ENCODE measurements at regions not wholly inside any gene's neighbourhood (a gene's known extent, or its start where the extent isn't known, plus 50 kb on each side); places are given as distances from the start of the nearest gene placed in this dataset.
"Not testable (repeated sequence)": the region's sequence is repeated elsewhere in the genome, so short reads cannot be mapped to it uniquely, and the experiment has no call there.

DNA sequence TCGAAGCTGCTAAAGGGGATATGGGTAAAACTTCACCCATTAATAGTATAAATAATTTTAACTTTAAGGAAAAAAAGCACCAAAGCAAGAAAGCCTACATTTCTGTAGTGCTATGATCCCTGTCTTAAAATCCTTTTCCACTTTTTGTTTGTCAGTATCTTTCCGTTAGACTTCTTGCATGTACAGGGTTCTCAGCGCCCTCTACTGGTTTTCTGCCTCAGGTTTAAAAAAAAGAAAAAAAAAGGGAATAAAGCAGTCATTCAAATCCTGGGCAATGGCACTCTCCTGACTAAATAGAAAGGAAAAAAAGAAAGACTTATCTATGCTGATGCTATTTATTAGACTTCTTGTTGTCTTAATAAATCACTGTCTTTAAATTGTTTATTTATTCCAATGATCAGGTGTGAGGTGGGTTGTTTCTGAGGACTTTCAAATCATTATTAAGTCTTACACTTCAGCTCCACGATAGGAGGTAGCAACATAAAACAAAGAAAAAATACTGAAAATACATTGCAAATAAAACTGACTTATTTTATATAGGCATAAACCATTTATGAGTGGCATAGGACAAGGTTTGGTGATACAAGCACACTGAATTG, 475.4 kb upstream of the NR5A2 start:
- in situ Hi-C loops (cut with MboI; ENCODE audit: low sequenced_read_pairs): no loop called here

DNA sequence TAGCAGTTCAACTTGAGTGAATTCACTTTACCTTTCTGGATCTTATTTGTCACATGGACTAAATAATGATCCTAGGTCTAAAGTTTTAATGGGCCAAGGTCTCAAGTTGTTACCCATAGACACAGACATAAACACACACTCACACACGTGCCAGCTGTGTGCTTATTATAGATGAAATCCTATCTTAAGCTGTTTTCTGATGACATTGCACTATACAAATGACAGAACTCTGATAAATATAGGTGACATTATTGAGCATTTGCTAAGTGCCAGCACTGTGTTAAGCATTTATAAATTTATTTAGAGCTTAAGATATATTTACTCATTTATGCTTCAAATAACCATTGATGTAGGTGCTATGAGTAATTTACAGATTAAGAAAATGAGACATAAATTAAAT, 474.4 kb upstream of the NR5A2 start:
- in situ Hi-C loops (cut with MboI; ENCODE audit: low sequenced_read_pairs): no loop called here

DNA sequence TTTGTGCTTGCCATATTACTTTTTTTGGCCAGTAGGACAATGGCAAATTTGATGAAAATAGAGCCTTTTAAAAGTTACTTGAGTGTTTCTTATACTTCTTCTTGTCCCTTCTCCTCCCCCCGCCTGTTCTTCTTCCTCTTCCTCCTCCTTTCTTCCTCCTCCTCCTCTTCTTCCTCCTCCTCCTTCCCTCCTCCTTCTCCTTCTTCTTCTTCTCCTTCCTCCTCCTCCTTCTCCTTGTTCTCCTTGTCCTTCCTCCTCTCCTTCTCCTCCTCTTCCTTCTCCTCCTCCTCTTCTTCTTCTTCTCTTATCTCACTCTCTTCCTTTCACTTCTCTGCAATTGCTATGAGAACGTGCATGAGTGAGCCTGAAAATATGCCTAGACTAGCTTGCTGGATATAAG, 466.2 kb upstream of the NR5A2 start:
- in situ Hi-C loops (cut with MboI; ENCODE audit: low sequenced_read_pairs): no loop called here

DNA sequence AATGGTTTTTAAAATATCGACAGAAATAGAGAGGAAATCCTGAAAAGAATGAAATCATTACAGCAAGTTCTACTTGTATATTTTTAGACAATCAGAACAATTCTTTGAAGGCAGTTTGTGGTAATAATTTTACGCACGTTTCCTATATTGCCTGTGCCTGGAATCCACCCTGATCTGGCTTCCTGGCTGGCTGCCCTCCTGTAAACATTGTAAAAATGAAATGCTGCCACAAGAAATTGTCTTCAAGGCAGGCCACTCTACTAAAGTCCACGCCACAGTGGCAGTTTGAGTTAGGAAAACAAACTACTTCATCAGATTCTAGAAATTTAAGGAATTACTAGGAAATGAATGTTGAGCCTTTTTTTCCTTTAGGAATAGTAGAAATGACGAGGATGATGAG, 454.5 kb upstream of the NR5A2 start:
- in situ Hi-C loops (cut with MboI; ENCODE audit: low sequenced_read_pairs): no loop called here

DNA sequence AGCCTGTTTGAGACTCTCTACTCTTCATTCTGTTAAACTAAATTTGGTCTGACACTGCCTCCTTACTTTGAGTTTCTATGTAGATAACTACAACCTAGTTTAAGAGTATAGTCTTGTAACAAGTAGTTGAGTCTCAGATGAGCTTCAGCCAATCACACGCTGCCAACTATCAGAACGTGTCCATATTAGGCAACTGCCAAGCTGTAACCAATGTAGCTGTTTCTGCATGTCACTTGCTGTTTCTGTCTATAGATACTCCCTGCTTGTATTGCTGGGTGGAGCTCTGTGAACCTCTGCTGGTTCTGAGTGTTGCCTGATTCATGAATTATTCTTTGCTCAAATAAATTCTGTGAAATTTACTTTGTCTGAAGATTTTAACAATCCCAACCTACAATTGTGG, 452.6 kb upstream of the NR5A2 start:
- in situ Hi-C loops (cut with MboI; ENCODE audit: low sequenced_read_pairs): no loop called here

DNA sequence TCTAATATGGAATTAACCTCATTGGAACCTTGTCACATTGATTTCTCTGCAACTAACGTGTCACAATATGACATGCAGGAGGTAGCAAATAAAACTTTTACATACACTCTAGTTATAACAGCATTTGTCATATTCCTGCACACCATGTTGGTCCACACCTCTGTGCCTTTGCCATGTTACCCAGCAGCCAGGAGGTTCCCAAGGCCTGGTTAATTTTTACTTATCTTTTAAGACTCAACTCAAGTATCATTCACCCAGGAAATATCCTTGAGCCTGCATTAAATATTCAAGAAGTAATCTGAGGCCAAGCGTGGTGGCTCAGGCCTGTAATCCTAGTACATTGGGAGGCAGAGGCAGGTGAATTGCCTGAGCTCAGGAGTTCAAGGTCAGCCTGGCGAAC, 447.2 kb upstream of the NR5A2 start:
- in situ Hi-C loops (cut with MboI; ENCODE audit: low sequenced_read_pairs): no loop called here

DNA sequence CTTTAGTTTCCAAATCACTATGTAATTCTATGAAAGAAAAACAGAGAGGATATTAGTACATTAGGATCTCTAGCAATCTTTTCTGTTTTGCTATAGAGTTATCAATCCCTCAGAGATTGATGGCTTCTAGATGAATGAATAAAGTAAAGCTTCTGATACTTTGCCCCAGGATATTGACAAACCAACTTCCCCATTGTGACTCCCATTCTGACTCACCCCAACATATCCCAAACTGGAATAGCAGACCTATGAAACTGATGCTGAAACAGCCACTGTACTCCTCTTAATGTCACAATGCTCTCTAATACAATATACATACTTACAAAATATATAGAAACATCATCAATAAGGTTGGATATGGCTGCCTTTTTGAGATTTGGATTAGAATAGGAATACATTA, 442.1 kb upstream of the NR5A2 start:
- in situ Hi-C loops (cut with MboI; ENCODE audit: low sequenced_read_pairs): no loop called here

DNA sequence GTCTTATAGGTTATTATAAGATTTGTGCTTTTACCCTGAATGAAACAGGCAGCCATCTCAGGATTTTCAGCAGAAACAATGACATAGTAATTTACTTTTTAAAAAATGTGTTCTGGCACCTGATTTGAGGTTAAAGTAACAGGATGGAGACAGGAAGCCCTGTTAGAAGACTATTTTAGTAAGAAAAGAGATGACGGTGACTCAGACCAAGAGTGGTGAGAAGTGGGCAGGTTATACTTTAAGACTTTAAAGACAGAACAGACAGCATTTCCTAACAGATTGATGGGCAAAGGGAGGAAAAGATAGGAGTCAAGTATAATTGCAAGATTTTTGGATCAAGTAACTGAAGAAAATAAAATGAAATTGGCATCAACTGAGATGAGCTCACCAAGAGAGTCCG, 436.8 kb upstream of the NR5A2 start:
- in situ Hi-C loops (cut with MboI; ENCODE audit: low sequenced_read_pairs): no loop called here

DNA sequence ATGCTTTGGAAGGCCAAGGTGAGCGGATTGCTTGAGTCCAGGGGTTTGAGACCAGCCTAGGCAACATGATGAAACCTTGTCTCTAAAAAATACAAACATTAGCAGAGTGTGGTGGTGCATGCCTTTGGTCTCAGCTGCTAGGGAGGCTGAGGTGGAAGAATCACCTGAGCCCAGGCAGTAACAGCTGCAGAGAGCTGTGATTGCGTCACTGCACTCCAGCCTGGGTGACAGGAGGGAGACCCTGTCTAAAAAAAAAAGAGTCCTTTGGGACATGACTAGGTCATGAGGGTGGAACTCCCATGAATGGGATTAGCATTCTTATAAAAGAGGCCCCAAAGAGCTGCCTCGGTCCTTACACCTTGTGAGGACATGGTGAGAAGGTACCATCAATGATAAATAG, 436.0 kb upstream of the NR5A2 start:
- in situ Hi-C loops (cut with MboI; ENCODE audit: low sequenced_read_pairs): no loop called here

DNA sequence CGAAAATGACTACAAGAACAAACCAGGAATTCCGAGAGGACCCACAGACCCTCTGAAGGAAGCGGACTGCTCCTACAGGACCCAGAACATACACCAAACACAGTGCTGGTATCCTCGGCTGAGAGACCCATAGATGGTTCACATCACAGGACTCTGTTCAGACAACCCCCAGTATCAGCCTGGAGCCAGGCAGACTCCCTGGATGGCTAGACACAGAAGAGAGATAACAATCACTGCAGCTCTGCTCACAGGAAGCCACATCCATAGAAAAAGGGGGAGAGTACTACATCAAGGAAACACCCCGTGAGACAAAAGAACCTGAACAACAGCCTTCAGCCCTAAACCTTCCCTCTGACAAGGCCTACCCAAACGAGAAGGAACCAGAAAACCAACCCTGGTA, 434.0 kb upstream of the NR5A2 start:
- in situ Hi-C loops (cut with MboI; ENCODE audit: low sequenced_read_pairs): no loop called here

DNA sequence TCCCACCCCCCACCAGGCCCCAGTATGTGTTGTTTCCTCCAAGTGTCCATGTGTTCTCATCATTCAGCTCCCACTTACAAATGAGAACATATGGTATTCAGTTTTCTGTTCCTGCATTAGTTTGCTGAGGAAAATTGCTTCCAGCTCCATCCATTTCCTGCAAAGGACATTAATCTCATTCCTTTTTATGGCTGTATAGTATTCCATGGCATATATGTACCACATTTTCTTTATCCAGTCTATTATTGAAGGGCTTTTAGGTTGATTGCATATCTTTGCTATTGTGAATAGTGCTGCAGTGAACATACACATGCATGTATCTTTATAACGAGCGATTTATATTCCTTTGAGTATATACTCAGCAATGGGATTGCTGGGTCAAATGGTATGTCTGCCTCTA, 431.1 kb upstream of the NR5A2 start:
- in situ Hi-C loops (cut with MboI; ENCODE audit: low sequenced_read_pairs): not testable (repeated sequence)

DNA sequence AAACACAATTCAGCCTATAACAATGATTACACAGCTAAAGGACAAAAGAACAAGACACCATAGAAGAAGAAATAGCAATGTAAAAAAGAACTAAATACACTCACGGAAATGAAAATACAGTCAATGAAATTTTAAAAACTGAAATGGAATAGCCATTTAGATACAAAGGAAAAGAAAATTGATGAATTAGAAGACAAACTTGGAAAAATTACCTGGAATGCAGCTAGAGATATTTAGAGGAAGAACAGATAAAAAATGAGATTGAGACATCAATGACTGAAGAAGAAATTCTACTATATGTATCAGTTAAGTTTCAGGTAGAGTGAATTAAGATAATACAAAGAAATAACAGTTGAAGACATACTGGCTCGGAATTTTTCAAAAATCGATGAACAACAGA, 430.4 kb upstream of the NR5A2 start:
- in situ Hi-C loops (cut with MboI; ENCODE audit: low sequenced_read_pairs): no loop called here

DNA sequence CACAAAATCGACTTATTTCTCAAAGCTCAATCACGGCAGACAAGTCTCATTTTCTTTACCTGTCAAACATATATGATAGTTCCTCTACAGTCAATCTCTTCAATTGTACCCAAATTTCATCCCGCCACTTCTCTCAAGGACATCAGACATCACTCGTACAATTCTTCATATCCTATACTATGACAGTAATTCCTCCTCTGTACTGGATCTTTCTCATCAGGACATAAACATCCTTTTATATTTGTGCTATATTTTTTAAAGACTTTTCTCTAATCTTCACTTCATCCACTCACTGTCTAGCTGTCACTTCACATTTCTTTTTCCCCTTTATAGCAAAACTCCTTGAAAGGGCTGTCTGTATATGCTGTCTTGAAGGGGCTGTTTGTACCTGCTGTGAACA, 419.1 kb upstream of the NR5A2 start:
- in situ Hi-C loops (cut with MboI; ENCODE audit: low sequenced_read_pairs): no loop called here

DNA sequence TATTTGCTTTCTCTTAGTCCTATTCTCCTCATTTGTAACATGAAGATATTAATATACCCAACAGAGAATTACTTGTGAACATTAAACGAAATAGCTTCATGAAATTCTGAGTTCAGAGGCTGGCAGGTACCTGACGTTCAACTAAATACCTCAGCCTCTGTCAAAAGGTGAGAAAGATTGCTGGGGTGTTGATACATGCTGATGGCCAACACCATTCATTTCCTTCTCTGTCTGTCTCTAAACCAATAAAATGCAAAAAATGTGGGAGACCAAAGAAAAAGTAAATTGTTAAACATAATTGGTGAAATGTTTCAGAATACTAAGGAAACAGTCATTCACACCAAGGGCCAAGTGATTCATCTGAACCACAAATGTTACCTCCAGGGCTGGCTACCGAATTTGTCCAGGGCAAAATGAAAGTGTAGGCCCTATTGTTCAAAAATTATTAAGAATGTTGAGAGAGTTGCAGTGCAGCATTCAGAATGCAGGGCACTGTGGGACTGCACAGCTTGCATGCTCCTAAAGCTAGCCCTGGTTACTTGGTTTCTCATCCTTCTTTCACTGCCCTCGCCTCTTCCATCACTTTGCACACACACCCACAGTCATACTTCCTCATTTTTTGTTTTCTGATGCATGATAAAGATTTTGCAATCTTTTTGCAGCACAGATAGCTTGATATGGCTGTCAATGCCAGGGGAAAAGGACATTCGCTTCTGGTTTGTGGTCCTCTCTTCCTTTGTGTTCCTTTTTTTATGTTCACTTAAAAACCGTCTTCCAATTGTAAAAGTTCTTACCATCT, 414.3 kb upstream of the NR5A2 start:
- in situ Hi-C loops (cut with MboI; ENCODE audit: low sequenced_read_pairs): no loop called here

DNA sequence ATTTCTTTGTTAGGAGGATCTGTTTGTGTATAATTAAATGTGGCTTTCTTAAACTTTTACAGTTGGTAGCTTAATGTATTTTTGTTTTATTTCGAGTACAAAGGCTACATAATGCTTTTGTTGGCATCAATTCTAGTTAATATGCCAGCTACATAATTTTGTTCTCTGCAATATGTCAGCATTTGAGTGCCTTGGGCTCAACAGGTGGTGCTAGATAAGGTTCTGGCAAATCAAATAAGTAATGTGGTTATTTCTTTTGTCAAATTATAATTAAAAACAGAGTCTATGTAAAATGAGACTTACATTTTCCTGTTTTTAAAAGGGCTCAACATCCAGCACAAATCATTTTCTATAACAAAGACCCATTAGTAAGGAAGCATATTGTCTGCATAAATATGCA, 410.6 kb upstream of the NR5A2 start:
- in situ Hi-C loops (cut with MboI; ENCODE audit: low sequenced_read_pairs): no loop called here

DNA sequence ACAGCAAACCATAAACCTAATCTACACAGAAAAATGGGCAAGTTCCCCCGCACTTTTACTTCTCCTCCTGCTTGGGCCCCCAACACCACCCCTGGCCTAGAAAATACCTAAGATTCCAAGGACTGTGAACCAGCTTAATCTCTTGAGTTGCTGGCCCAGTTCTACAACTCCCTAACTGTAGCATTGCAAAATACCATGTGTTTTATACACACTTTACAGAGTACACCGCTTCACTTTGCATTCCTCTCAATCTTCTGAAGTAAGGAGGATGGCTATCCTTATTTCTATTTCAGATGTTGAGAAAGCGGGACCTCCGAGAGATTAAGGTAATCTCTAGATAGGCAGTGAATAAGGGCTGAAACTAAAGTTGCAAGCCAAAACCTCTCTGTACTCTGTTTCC, 408.3 kb upstream of the NR5A2 start:
- in situ Hi-C loops (cut with MboI; ENCODE audit: low sequenced_read_pairs): no loop called here

DNA sequence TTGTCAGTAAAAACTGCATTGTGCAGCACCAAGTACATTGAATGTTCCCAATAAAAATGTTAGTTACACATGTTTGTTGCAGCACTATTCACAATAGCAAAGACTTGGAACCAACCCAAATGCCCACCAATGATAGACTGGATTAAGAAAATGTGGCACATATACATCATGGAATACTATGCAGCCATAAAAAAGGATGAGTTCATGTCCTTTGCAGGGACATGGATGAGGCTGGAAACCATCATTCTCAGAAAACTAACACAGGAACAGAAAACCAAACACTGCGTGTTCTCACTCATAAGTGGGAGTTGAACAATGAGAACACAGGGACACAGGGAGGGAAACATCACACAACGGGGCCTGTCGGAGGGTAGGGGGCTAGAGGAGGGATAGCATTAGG, 401.3 kb upstream of the NR5A2 start:
- in situ Hi-C loops (cut with MboI; ENCODE audit: low sequenced_read_pairs): not testable (repeated sequence)

DNA sequence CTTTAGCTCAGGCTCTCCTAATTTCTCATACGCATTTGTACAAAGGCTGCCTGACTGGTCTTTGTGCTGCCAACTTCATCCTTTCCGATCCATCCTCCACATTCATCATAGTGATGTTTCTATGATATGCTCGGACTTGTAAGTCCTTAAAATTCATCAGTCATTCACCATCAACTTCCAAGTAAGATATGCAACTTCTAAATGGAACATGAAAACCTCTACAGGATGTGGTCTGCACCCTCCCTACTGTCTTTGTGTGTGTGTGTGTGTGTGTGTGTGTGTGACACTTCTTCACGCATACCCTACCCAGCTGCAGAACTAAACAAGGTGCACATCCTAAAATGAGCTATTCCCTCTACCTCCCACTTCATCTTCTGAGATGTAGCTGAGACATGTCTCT, 397.9 kb upstream of the NR5A2 start:
- in situ Hi-C loops (cut with MboI; ENCODE audit: low sequenced_read_pairs): no loop called here

DNA sequence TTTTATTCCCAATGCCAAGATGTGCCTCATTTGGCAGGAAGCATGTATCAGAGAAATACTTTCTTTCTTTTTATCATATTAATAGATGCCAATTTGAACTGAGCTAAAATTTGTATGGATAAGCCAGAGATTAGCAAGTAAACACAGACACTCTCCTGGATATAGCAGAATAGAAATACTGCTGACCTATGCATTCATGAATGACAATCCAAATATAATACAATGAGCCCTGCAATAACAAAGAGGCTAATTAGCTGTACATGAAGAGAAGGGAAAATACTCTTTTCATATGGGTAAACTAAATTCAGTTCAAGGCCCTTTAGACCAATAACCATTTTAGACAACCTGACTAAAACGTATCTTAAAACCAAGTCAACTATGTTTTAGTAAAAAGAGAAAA, 388.1 kb upstream of the NR5A2 start:
- in situ Hi-C loops (cut with MboI; ENCODE audit: low sequenced_read_pairs): no loop called here

DNA sequence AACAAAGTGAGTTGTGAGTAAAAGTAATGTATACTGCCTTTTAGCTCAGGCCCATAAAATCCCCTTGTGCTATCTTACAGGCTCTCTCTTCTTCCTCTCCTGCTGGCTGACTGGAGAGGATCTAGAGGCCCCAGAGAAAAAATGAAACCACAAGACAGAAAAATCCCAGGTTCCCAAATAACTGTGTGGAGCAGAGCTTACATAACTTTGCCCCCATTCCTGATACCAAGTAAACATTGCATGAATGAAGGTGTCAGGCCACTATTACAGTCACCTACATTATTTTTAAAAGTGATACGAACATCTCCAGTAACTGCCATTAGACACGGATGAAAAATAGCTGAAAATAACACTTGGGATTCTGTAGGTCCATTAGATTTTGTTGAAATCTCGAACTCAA, 386.0 kb upstream of the NR5A2 start:
- in situ Hi-C loops (cut with MboI; ENCODE audit: low sequenced_read_pairs): no loop called here

DNA sequence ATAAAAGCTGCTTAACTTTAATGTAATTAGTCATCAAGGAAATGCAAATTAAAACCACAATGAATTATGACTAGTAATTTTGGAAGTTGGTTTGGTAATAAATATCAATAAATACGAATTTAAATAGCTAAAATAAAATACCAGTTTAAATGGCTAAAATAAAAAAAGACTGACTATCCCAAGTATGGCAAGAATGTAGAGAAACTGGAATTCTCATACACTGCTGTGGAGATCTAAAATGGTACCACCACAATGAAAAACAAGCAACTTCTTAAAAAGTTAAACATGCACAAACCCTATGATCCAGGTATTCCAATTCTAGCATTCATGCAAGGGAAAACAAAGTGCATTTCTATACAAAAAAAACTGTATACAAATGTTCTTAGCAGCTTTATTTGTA, 382.6 kb upstream of the NR5A2 start:
- in situ Hi-C loops (cut with MboI; ENCODE audit: low sequenced_read_pairs): no loop called here

DNA sequence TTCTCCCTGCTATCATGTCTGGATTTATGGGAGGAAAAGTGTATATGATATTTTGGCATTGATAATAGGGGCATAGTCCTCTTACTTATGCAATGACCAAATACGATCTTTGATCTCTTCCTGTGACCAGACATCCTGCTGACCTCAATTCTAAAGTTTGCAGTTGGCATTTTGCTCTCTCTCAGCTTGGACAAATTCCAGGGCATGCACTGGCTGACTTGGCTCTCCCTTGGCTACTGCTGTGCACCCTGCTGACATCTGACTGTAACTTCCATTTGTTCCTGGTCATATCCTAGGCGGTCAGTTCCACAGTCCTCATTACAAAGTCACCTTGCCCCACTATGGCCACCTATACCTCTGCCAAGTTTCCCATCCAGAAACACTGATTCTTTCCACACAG, 380.7 kb upstream of the NR5A2 start:
- in situ Hi-C loops (cut with MboI; ENCODE audit: low sequenced_read_pairs): no loop called here

DNA sequence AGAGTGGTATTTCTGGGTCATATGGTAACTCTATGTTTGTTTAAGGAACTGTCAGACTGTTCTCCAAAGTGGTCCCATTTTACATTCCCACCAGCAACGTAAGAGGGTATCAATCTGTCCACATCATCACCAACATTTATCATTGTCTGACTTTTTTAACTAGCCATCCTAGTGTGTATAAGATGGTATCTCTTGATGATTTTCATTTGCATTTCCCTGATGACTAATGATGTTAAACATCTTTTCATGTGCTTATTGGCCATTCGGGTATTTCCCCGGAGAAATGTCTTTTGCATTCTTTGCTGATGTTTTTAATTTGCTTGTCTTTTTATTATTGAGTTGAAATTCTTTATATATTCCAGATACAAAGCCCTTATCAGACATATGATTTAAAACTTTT, 370.1 kb upstream of the NR5A2 start:
- in situ Hi-C loops (cut with MboI; ENCODE audit: low sequenced_read_pairs): no loop called here
